Activated CD8-positive, alpha-beta memory T cell treated with anti-CD3 and anti-CD28 coated beads for 48 hours (primary cell): ENCODE measurements at regions not wholly inside any gene's neighbourhood (a gene's known extent, or its start where the extent isn't known, plus 50 kb on each side); places are given as distances from the start of the nearest gene placed in this dataset.
"Not testable (repeated sequence)": the region's sequence is repeated elsewhere in the genome, so short reads cannot be mapped to it uniquely, and the experiment has no call there.

Experiments used
- DNase-seq, 3 experiments: peaks; one replicate each; pipeline ENCODE4 v3.0.0-alpha.2; 2020; ENCODE audit warnings: low read depth in 2 of 3, low spot score in 2 of 3

GRCh38 chr5:108461628-108462367 lies 79.9 kb upstream of the FBXL17 start:
- no peak for DNase-seq

DNA sequence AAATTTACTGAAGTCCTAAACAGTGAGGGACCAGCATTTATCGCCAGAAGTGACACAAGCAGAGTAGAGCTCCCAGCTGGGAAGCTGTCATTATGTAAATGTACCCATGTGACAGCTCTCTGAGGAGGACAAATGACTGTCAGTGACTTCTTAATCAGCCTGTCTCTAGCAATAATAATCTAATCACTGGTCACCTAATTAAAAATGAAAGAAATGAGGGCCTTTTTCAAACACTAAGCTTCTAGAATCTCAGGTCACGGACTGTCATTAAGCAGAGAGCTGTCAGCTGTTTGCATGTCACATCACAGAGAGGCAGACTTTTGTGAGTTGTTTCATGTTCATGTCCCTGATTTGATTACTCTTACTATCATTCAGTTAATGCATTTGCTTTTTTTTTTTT lies 77.9 kb upstream of the FBXL17 start:
- DNase-seq: no peak

- DNase-seq: no peak
Measured at GRCh38 chr5:108451269-108451668, 69.4 kb upstream of the FBXL17 start.

DNA sequence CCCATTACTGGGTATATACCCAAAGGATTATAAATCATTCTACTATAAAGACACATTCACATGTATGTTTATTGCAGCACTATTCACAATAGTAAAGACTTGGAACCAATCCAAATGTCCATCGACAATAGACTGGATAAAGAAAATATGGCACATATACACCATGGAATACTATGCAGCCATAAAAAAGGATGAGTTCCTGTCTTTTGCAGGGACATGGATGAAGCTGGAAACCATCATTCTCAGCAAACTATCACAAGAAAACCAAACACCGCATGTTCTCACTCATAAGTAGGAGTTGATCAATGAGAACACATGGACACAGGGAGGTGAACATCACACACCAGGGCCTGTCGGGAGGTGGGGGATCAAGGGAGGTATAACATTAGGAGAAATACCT lies 62.2 kb upstream of the FBXL17 start:
- not testable (repeated sequence) for DNase-seq

DNA sequence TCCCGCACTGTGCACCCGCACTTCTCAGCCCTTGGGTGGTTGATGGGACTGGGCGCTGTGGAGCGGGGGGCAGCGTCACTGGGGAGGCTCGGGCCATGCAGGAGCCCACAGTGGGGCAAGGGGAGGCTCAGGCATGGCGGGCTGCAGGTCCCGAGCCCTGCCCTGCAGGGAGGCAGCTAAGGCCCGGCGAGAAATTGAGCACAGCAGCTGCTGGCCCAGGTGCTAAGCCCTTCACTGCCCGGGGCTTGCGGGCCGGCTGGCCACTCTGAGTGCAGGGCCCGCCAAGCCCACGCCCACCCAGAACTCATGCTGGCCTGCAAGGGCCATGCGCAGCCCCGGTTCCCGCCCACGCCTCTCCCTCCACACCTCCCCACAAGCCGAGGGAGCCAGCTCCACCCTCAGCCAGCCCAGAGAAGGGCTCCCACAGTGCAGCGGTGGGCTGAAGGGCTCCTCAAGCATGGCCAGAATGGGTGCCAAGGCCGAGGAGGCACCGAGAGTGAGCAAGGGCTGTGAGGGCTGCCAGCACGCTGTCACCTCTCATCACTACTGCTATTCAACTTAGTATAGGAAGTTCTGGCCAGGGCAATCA lies 60.3 kb upstream of the FBXL17 start:
- not testable (repeated sequence) for DNase-seq

DNA sequence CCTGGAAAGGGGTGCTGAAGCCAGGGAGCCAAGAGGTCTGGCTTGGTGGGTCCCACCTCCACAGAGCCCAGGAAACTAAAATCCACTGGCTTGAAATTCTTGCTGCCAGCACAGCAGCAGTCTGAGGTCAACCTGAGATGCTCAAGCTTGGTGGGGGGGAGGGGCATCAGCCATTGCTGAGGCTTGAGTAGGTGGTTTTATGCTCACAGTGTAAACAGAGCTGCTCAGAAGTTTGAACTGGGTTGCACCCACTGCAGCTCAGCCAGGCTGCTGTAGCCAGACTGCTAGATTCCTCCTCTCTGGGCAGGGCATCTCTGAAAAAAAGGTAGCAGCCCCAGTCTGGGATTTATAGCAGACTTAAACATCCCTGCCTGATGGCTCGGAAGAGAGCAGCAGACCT lies 55.5 kb upstream of the FBXL17 start:
- no peak for DNase-seq

DNA sequence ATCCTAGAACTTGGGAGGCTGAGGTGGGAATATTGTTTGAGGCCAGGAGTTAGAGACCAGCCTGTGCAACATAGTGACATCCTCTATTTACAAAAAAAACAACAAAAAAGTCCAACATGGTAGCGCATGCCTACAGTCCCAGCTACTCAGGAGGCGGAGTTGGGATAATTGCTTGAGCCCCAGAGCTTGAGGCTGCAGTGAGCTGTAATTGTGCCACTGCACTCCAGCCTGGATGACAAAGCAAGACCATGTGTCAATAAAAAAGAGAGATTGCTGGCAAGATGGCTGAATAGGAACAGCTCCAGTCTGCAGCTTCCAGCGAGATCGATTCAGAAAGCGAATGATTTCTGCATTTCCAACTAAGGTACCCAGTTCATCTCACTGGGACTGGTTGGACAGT lies 54.8 kb upstream of the FBXL17 start:
- DNase-seq: no peak

- no peak for DNase-seq
Measured at GRCh38 chr5:108433600-108433999, 51.7 kb upstream of the FBXL17 start.

GRCh38 chr5:108432024-108432423 lies 50.1 kb upstream of the FBXL17 start:
- no peak for DNase-seq
